ENCODE measurements at regions not wholly inside any gene's neighbourhood (a gene's known extent, or its start where the extent isn't known, plus 50 kb on each side); places are given as distances from the start of the nearest gene placed in this dataset.

GRCh38 chr10:10849306-10849705 is 168.4 kb upstream of the CELF2 start:
- Histone ChIP-seq H4K20me1 (ENCODE audit: control insufficient read depth, insufficient read depth, low read depth, low read length) (no peaks in the 10 kb centered on the region), H3K4me1 (ENCODE audit: control insufficient read depth, low read length) (no peaks in the 10 kb centered on the region), H3K4me3 (ENCODE audit: low read length) (no peak overlapping the region), H3K36me3 (ENCODE audit: control insufficient read depth, low read length) (no peaks in the 10 kb centered on the region), H3K27me3 (ENCODE audit: control insufficient read depth, low read length) (peaks cover 2% of the 10 kb centered on the region; the same call in 1 of the 2 replicates), H3K79me2 (ENCODE audit: control insufficient read depth, low read length) (no peaks in the 10 kb centered on the region), H3F3A (ENCODE audit: control insufficient read depth, insufficient read depth) (no peaks in the 10 kb centered on the region), H3K9me2 (replicated peaks; ENCODE audit: control insufficient read depth, low read length) (no peaks in the 10 kb centered on the region), H3K27ac (ENCODE audit: low read depth, low read length) (no peak overlapping the region), H3K9me3 (ENCODE audit: control insufficient read depth, insufficient read depth, low read length) (no peaks in the 10 kb centered on the region), H3K4me2 (ENCODE audit: low read length) (no peak overlapping the region)
- no peak for TF ChIP-seq CTCF (IDR thresholded peaks at IDR 0.05; ENCODE audit: low read depth, low read length, poor library complexity, severe bottlenecking)

- Histone ChIP-seq H3K79me2 (ENCODE audit: control insufficient read depth, low read length) (no peaks in the 10 kb centered on the region), H4K20me1 (ENCODE audit: control insufficient read depth, insufficient read depth, low read depth, low read length) (no peaks in the 10 kb centered on the region), H3K9me3 (ENCODE audit: control insufficient read depth, insufficient read depth, low read length) (no peaks in the 10 kb centered on the region), H3F3A (ENCODE audit: control insufficient read depth, insufficient read depth) (no peaks in the 10 kb centered on the region), H3K36me3 (ENCODE audit: control insufficient read depth, low read length) (no peaks in the 10 kb centered on the region), H3K4me3 (ENCODE audit: low read length) (no peak overlapping the region), H3K27ac (ENCODE audit: low read depth, low read length) (no peak overlapping the region), H3K4me1 (ENCODE audit: control insufficient read depth, low read length) (no peaks in the 10 kb centered on the region), H3K4me2 (ENCODE audit: low read length) (no peak overlapping the region), H3K9me2 (replicated peaks; ENCODE audit: control insufficient read depth, low read length) (no peaks in the 10 kb centered on the region), H3K27me3 (ENCODE audit: control insufficient read depth, low read length) (no peaks in the 10 kb centered on the region)
- no peak for TF ChIP-seq EZH2phosphoT487 (IDR thresholded peaks at IDR 0.05; ENCODE audit: borderline replicate concordance, low read length)
- no peak for TF ChIP-seq CTCF (IDR thresholded peaks at IDR 0.05; ENCODE audit: low read depth, low read length, poor library complexity, severe bottlenecking)
Observed at GRCh38 chr10:10850214-10850613, 167.5 kb upstream of the CELF2 start.

- no peak overlapping the region for H3K4me2 ChIP-seq (ENCODE audit: low read length)
- H3K9me3 ChIP-seq (ENCODE audit: control insufficient read depth, insufficient read depth, low read length): no peaks in the 10 kb centered on the region
- H3K4me3 ChIP-seq (ENCODE audit: low read length): no peak overlapping the region
- H3F3A ChIP-seq (ENCODE audit: control insufficient read depth, insufficient read depth): no peaks in the 10 kb centered on the region
- H3K27me3 ChIP-seq (ENCODE audit: control insufficient read depth, low read length): no peaks in the 10 kb centered on the region
- no peaks in the 10 kb centered on the region for H3K9me2 ChIP-seq (replicated peaks; ENCODE audit: control insufficient read depth, low read length)
- no peaks in the 10 kb centered on the region for H3K36me3 ChIP-seq (ENCODE audit: control insufficient read depth, low read length)
- TF ChIP-seq EZH2phosphoT487 (IDR thresholded peaks at IDR 0.05; ENCODE audit: borderline replicate concordance, low read length) (no peak), CTCF (IDR thresholded peaks at IDR 0.05; ENCODE audit: low read depth, low read length, poor library complexity, severe bottlenecking) (no peak)
- no peak overlapping the region for H3K27ac ChIP-seq (ENCODE audit: low read depth, low read length)
- H3K79me2 ChIP-seq (ENCODE audit: control insufficient read depth, low read length): no peaks in the 10 kb centered on the region
- H3K4me1 ChIP-seq (ENCODE audit: control insufficient read depth, low read length): no peaks in the 10 kb centered on the region
- no peaks in the 10 kb centered on the region for H4K20me1 ChIP-seq (ENCODE audit: control insufficient read depth, insufficient read depth, low read depth, low read length)
Observed at GRCh38 chr10:10852464-10852863, 165.2 kb upstream of the CELF2 start.

GRCh38 chr10:10853954-10854353 is 163.7 kb upstream of the CELF2 start:
- H3K4me1 ChIP-seq (ENCODE audit: control insufficient read depth, low read length): no peaks in the 10 kb centered on the region
- no peak overlapping the region for H3K4me3 ChIP-seq (ENCODE audit: low read length)
- TF ChIP-seq EZH2phosphoT487 (IDR thresholded peaks at IDR 0.05; ENCODE audit: borderline replicate concordance, low read length): no peak
- no peak for TF ChIP-seq CTCF (IDR thresholded peaks at IDR 0.05; ENCODE audit: low read depth, low read length, poor library complexity, severe bottlenecking)
- no peaks in the 10 kb centered on the region for H3K79me2 ChIP-seq (ENCODE audit: control insufficient read depth, low read length)
- H3K36me3 ChIP-seq (ENCODE audit: control insufficient read depth, low read length): no peaks in the 10 kb centered on the region
- no peaks in the 10 kb centered on the region for H4K20me1 ChIP-seq (ENCODE audit: control insufficient read depth, insufficient read depth, low read depth, low read length)
- no peaks in the 10 kb centered on the region for H3K27me3 ChIP-seq (ENCODE audit: control insufficient read depth, low read length)
- H3K27ac ChIP-seq (ENCODE audit: low read depth, low read length): no peak overlapping the region
- H3K9me3 ChIP-seq (ENCODE audit: control insufficient read depth, insufficient read depth, low read length): no peaks in the 10 kb centered on the region
- no peaks in the 10 kb centered on the region for H3F3A ChIP-seq (ENCODE audit: control insufficient read depth, insufficient read depth)
- H3K4me2 ChIP-seq (ENCODE audit: low read length): no peak overlapping the region
- no peaks in the 10 kb centered on the region for H3K9me2 ChIP-seq (replicated peaks; ENCODE audit: control insufficient read depth, low read length)

Measured in DOHH2 (cell line).